COLO668 (cell line): ENCODE measurements at regions not wholly inside any gene's neighbourhood (a gene's known extent, or its start where the extent isn't known, plus 50 kb on each side); places are given as distances from the start of the nearest gene placed in this dataset.
"Not testable (repeated sequence)": the region's sequence is repeated elsewhere in the genome, so short reads cannot be mapped to it uniquely, and the experiment has no call there.

Source experiments
- DNase-seq: peaks from one replicate; lab custom pipeline; 2025; ENCODE audit not compliant: unreplicated experiment; lab: John Stamatoyannopoulos, UW

DNA sequence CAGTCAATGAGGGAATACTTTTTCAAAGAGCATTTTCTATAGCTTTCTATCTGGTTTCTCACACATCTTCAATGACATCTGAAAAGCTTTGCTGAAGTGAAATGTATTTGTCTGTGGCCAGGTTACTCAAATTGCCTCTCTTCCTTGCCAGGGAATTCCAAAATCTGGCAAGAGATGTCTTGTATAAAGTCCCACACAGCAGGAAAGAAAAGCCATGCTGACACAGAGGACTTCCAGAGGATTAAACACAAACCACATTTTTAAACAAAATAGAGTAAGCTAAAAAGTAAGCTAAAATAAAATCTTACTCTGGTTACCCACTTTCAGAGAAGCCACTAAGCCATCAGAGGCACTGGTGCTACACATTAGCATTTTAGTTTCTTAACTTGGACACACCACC is 93.1 kb upstream of the BCAR3 start:
- no peak for DNase-seq

GRCh38 chr1:93773049-93773838 is 91.6 kb upstream of the BCAR3 start:
- DNase-seq: no peak

GRCh38 chr1:93771843-93772242 is 90.2 kb upstream of the BCAR3 start:
- DNase-seq: no peak

- DNase-seq: no peak
These were observed 89.0 kb upstream of the BCAR3 start for GRCh38 chr1:93770640-93771039.

- no peak for DNase-seq
These were observed 88.1 kb upstream of the BCAR3 start for GRCh38 chr1:93769777-93770176.

DNA sequence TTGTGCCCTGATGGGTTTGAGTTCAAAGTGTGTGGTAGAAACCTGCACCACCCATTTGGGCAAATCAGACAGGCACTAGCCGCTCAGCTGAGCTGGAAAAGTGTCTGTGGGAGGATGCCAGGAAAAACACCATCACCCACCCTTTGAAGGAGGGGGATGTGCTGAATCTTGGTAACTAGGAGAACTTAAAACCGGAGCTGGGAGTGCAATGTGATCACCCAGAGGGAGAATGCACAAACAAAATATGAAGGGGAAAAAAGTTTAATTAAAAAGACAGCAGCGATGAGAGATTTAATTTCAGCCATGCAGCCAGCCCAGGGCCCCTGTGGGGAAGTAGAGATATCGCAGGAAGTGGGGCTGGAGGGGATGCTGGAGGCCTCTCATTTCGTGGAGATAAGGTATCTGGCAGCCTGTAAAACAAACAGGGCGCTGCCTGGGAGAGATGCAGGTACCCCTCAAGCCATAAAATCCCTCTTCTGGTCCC is 86.8 kb upstream of the BCAR3 start:
- no peak for DNase-seq

GRCh38 chr1:93766451-93766850 is 84.8 kb upstream of the BCAR3 start:
- no peak for DNase-seq

- no peak for DNase-seq
These were observed 83.5 kb upstream of the BCAR3 start for GRCh38 chr1:93765099-93765498.

DNA sequence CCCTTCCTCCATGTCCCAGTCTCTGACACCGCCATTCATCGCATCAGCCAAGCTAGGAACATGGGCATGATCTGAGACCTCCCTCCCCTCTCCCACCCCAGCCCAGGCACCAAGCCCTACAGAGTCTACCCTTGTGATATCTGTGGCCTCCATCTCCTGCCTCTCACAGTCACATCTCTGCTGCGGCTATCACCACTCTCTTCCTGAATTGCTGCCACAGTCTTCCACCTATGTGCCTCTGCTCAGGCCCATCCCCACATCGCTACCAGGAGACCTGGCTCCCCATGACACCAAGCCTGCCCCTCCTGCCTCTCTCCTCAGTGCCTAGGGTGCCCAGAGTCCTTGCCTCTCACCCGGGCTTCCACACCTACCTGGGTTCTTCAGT is 82.7 kb upstream of the BCAR3 start:
- no peak for DNase-seq

- DNase-seq: no peak
These were observed 82.2 kb upstream of the BCAR3 start for GRCh38 chr1:93763704-93764365.

DNA sequence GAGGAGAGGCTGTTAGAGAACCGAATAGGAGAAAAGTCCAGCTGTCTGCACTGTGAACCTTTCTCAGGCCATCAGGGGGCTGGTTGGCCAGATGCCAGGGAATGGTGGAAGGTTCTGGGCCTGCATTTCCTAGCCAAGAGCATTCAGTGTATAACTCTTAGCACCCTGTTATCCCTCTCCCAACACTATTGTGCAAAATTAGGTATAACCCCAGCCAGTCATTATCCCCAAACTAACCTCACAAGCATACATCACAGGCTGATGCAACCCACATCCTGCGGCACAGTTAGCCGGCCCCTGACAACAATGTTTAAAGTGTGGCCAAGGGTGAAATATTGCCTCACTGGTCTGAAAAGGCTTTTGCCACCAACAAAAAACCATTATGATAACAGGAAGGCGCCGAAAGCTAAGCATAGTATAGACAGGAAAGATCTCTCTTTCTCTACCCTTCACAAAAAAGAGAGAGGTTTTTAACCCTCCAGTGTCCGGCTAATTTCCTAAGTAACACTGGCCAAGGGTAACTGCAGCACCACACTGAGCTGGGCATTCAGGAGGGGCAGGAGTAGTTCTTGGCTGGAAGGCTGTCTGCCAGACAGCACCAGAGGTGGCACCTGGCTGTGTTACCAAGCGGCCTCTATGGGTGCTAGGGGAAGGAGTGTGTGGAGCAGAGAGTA is 77.3 kb upstream of the BCAR3 start:
- DNase-seq: no peak

DNA sequence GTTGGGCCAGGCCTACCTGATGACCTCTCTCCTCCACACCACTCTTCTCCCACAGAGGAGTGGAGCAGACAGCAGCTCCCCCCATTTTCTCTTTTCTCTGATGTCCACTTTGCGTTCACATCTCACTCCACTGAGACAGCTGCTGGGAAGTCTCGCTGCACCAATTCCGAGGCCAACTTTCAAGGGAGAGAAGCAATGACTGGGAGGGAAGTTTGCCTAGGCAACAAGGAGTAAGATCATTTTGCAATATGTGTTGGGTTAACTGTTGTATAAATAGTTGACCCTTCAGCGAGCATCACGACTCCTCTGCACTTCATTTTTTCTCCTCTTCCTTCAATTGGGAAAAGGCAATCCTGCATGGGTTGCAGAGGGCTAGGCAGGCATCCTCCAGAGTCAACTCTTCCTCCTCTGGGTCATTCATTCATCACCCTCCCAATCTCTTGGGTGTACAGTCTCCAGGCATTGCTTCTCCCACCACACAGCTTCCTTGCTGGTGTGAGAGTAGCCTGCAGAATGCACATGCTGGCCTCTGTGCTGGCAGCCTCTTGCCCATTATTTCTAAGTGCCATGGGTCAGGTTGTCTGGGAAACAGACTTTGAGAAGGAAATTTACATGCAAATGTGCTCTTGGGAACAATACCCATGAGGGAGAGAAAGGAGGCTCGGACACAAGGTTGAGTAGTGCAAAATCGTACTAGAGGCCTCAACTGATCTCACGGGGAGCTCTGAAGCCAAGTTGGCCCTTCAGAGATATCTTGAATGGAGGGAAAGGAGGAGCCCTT is 75.8 kb upstream of the BCAR3 start:
- DNase-seq: no peak

GRCh38 chr1:93756657-93757056 is 75.0 kb upstream of the BCAR3 start:
- DNase-seq: no peak

DNA sequence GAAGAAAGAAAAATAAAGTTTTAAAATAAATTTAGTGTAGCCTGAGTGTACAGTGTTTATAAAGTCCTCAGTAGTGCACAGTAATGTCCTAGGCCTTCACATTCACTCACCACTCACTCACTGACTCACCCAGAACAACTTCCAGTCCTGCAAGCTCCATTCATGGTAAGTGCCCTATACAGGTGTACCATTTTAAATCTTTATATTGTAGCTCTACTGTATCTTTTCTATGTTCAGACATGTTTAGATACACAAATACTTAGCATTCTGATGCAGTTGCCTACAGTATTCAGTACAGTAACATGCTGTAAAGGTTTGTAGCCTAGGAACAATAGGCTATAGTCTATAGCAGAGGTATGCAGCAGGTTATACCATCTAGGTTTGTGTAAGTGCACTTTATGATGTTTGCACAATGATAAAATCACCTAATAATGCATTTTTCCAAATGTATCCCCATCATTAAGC is 73.6 kb upstream of the BCAR3 start:
- DNase-seq: not testable (repeated sequence)

DNA sequence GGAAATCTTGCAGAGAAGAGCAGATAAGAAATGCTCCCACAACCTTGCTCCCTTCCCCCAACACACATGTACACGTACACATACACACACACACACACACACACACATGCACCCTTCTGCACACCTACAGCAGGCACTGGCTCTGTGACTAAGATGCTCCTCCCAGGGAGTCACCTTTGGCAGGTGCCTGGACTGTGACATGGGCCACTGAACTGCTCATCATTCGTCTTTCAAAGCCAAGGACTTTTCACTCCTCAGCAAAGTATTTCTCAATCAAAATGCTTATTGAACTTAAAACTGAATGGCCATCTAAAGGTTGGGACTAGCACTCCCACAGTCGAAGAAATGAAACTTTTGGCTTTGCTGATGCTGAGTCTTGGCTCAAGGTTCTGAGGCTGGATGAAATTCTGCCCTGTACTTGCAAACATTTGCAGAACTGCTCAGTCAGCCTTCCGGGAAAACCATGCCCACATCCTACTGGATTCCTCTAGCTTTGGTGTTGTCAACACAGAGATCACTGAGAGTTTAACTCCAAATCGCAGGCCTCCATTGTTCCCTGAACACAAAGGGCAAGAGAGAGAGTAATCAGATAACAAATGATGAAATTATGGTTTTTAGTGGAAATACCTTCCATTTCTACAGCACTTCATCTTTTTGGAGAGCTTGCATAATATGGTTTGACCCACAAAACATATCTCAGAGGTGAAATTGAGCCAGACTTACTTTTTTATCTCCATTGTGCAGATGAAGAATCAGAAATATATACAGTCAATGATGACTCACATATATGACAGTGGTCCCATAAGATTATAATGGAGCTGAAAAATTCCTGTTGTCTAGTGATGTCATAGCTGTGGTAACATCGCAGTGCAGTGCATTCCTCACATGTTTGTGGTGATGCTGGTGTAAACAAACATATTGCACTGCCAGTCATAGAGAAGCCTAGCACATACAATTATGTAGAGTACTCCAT is 72.4 kb upstream of the BCAR3 start:
- DNase-seq: no peak

DNA sequence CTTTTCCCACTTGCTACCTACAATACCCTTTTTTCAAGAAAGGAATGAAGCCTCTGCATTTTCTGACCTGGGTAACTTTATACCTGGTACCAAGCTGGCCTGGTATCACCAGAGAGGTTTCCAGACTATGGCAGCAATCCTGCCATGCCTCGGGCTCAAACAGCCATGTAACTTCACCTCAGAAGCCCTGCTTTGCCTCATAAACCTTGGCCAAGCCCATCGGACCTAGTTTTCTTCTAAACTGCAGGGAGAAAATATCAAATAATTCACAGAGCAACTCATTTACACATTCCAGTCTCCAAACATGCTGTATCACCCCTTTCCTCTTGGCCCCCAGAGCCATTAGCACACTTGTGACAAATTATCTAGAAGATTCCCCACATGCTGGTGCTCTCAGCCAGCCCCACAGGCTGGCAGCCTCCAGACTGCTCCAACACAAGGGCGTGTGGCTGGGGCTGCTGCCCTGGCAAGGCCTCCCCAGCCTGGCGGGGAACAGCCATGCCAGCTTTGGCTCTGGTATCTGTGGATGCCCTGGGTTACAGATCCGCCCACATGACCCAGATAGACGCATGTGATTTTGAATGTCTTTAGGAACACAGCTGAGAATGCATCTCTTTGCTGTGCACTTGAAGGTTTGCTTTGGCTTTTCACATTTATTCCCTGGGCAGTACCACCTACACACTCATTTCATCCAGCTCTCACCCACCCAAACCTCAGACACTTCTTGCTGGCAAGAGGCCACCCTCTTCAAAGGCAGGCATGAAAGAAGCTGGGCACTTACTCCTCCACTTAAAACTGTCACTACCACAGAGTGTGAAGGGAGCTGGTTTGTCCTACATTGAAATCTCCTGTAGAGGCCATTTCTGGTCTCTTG is 70.0 kb upstream of the BCAR3 start:
- no peak for DNase-seq

DNA sequence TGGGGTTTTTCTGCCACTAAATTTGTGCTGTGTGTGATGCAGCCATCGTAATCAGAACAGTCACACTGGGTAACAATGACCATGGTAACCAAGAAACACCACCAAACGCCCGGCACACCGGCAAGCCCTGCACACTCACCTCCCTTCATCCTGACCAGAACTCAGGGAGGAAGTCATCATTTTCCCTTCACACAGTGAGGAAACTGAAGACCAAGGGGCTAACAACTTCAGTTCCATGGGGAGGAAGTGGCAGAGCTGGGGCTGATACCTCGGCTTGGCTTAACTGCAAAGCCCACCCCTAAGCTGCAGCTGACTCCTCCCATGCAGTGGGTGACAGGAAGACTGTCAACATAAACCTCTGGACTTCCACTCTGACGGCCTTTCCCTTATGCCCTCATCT is 69.3 kb upstream of the BCAR3 start:
- no peak for DNase-seq

- DNase-seq: no peak
These were observed 68.3 kb upstream of the BCAR3 start for GRCh38 chr1:93749894-93750301.

GRCh38 chr1:93749487-93749886 is 67.8 kb upstream of the BCAR3 start:
- no peak for DNase-seq
